ENCODE measurements at regions not wholly inside any gene's neighbourhood (a gene's known extent, or its start where the extent isn't known, plus 50 kb on each side); places are given as distances from the start of the nearest gene placed in this dataset.

- Histone ChIP-seq H3K27ac (replicated peaks) (no peak overlapping the region), H3K4me3 (replicated peaks; ENCODE audit: insufficient read depth, low read length) (no peak overlapping the region), H3K27me3 (ENCODE audit: insufficient read depth, poor library complexity, severe bottlenecking) (no peaks in the 10 kb centered on the region)
- no peak for DNase-seq (ENCODE audit: low read depth in 1 of 2, low spot score in 1 of 2)
- TF ChIP-seq POLR2AphosphoS5 (IDR thresholded peaks at IDR 0.05; ENCODE audit: low read depth) (no peak), SPI1 (IDR thresholded peaks at IDR 0.05; ENCODE audit: borderline replicate concordance, low read depth) (no peak), CTCF (IDR thresholded peaks at IDR 0.05; ENCODE audit: insufficient read depth, low read length) (no peak), GABPA (IDR thresholded peaks at IDR 0.05; ENCODE audit: low read depth) (no peak)
- TF ChIP-seq, protein P1, sequence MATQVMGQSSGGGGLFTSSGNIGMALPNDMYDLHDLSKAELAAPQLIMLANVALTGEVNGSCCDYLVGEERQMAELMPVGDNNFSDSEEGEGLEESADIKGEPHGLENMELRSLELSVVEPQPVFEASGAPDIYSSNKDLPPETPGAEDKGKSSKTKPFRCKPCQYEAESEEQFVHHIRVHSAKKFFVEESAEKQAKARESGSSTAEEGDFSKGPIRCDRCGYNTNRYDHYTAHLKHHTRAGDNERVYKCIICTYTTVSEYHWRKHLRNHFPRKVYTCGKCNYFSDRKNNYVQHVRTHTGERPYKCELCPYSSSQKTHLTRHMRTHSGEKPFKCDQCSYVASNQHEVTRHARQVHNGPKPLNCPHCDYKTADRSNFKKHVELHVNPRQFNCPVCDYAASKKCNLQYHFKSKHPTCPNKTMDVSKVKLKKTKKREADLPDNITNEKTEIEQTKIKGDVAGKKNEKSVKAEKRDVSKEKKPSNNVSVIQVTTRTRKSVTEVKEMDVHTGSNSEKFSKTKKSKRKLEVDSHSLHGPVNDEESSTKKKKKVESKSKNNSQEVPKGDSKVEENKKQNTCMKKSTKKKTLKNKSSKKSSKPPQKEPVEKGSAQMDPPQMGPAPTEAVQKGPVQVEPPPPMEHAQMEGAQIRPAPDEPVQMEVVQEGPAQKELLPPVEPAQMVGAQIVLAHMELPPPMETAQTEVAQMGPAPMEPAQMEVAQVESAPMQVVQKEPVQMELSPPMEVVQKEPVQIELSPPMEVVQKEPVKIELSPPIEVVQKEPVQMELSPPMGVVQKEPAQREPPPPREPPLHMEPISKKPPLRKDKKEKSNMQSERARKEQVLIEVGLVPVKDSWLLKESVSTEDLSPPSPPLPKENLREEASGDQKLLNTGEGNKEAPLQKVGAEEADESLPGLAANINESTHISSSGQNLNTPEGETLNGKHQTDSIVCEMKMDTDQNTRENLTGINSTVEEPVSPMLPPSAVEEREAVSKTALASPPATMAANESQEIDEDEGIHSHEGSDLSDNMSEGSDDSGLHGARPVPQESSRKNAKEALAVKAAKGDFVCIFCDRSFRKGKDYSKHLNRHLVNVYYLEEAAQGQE (IDR thresholded peaks at IDR 0.05; ENCODE audit: insufficient replicate concordance, low read depth) = no peak
These were observed 161.9 kb upstream of the CADPS start for GRCh38 chr3:63037116-63037515.

- TF ChIP-seq POLR2AphosphoS5 (IDR thresholded peaks at IDR 0.05; ENCODE audit: low read depth) (no peak), GABPA (IDR thresholded peaks at IDR 0.05; ENCODE audit: low read depth) (no peak)
- H3K4me3 ChIP-seq (replicated peaks; ENCODE audit: insufficient read depth, low read length) = no peak overlapping the region
- DNase-seq (ENCODE audit: low read depth in 1 of 2, low spot score in 1 of 2) = no peak
- H3K27me3 ChIP-seq (ENCODE audit: insufficient read depth, poor library complexity, severe bottlenecking) = no peaks in the 10 kb centered on the region
- H3K27ac ChIP-seq (replicated peaks) = no peak overlapping the region
These were observed 167.6 kb upstream of the CADPS start for GRCh38 chr3:63042833-63043232.

- TF ChIP-seq, protein P1 (IDR thresholded peaks at IDR 0.05; ENCODE audit: insufficient replicate concordance, low read depth) = no peak
- TF ChIP-seq SPI1 (IDR thresholded peaks at IDR 0.05; ENCODE audit: borderline replicate concordance, low read depth) (no peak), POLR2AphosphoS5 (IDR thresholded peaks at IDR 0.05; ENCODE audit: low read depth) (no peak), CTCF (IDR thresholded peaks at IDR 0.05; ENCODE audit: insufficient read depth, low read length) (no peak), GABPA (IDR thresholded peaks at IDR 0.05; ENCODE audit: low read depth) (no peak)
- DNase-seq (ENCODE audit: low read depth in 1 of 2, low spot score in 1 of 2) = no peak
- no peak overlapping the region for H3K27ac ChIP-seq (replicated peaks)
- no peaks in the 10 kb centered on the region for H3K27me3 ChIP-seq (ENCODE audit: insufficient read depth, poor library complexity, severe bottlenecking)
- H3K4me3 ChIP-seq (replicated peaks; ENCODE audit: insufficient read depth, low read length) = no peak overlapping the region
These were observed 168.4 kb upstream of the CADPS start for GRCh38 chr3:63043631-63044030.

- H3K27ac ChIP-seq (replicated peaks) = no peak overlapping the region
- TF ChIP-seq SPI1 (IDR thresholded peaks at IDR 0.05; ENCODE audit: borderline replicate concordance, low read depth) = no peak
- TF ChIP-seq, protein P1 (IDR thresholded peaks at IDR 0.05; ENCODE audit: insufficient replicate concordance, low read depth) = no peak
- TF ChIP-seq POLR2AphosphoS5 (IDR thresholded peaks at IDR 0.05; ENCODE audit: low read depth) = no peak
- no peak for TF ChIP-seq GABPA (IDR thresholded peaks at IDR 0.05; ENCODE audit: low read depth)
- TF ChIP-seq CTCF (IDR thresholded peaks at IDR 0.05; ENCODE audit: insufficient read depth, low read length) = no peak
- DNase-seq (ENCODE audit: low read depth in 1 of 2, low spot score in 1 of 2) = no peak
- H3K4me3 ChIP-seq (replicated peaks; ENCODE audit: insufficient read depth, low read length) = no peak overlapping the region
- no peaks in the 10 kb centered on the region for H3K27me3 ChIP-seq (ENCODE audit: insufficient read depth, poor library complexity, severe bottlenecking)
These were observed 170.9 kb upstream of the CADPS start for GRCh38 chr3:63046152-63046551.

All from HL-60 (cell line).